Inferior parietal cortex (tissue), 1 donor: ENCODE measurements at regions not wholly inside any gene's neighbourhood (a gene's known extent, or its start where the extent isn't known, plus 50 kb on each side); places are given as distances from the start of the nearest gene placed in this dataset.

Experiments
- DNase-seq: peaks from one replicate; pipeline ENCODE4 v3.0.0-alpha.2; 2016; ENCODE audit errors: extremely low spot score

GRCh38 chr3:145522179-145522578 is 638.8 kb downstream of the PLOD2 start:
- no peak for DNase-seq

- no peak for DNase-seq
Measured at GRCh38 chr3:145522893-145523651, 637.9 kb downstream of the PLOD2 start.

- DNase-seq: no peak
Measured at GRCh38 chr3:145531548-145531947, 629.4 kb downstream of the PLOD2 start.

GRCh38 chr3:145533696-145534095 is 627.3 kb downstream of the PLOD2 start:
- DNase-seq: no peak

- no peak for DNase-seq
Measured at GRCh38 chr3:145536461-145536860, 624.5 kb downstream of the PLOD2 start.

GRCh38 chr3:145550522-145550921 is 610.5 kb downstream of the PLOD2 start:
- no peak for DNase-seq

GRCh38 chr3:145557405-145557804 is 603.6 kb downstream of the PLOD2 start:
- no peak for DNase-seq

- no peak for DNase-seq
Measured at GRCh38 chr3:145578471-145578870, 582.5 kb downstream of the PLOD2 start.

GRCh38 chr3:145581694-145582093 is 579.3 kb downstream of the PLOD2 start:
- DNase-seq: no peak

- DNase-seq: no peak
Measured at GRCh38 chr3:145604851-145605250, 556.1 kb downstream of the PLOD2 start.

- DNase-seq: peak; percentile 57
Measured at GRCh38 chr3:145620002-145620401, 541.0 kb downstream of the PLOD2 start.

- DNase-seq: no peak
Measured at GRCh38 chr3:145620486-145620885, 540.5 kb downstream of the PLOD2 start.

- DNase-seq: no peak
Measured at GRCh38 chr3:145623349-145623748, 537.6 kb downstream of the PLOD2 start.

GRCh38 chr3:145628211-145628610 is 532.8 kb downstream of the PLOD2 start:
- DNase-seq: no peak

GRCh38 chr3:145637105-145637504 is 523.9 kb downstream of the PLOD2 start:
- no peak for DNase-seq

- no peak for DNase-seq
Measured at GRCh38 chr3:145639003-145639606, 521.9 kb downstream of the PLOD2 start.

- DNase-seq: no peak
Measured at GRCh38 chr3:145639875-145640274, 521.1 kb downstream of the PLOD2 start.

GRCh38 chr3:145648396-145648795 is 512.6 kb downstream of the PLOD2 start:
- DNase-seq: no peak

GRCh38 chr3:145649368-145649887 is 511.6 kb downstream of the PLOD2 start:
- DNase-seq: no peak

- DNase-seq: no peak
Measured at GRCh38 chr3:145650170-145650569, 510.8 kb downstream of the PLOD2 start.

GRCh38 chr3:145671121-145671520 is 489.9 kb downstream of the PLOD2 start:
- DNase-seq: no peak

GRCh38 chr3:145673838-145674237 is 487.1 kb downstream of the PLOD2 start:
- no peak for DNase-seq

- DNase-seq: no peak
Measured at GRCh38 chr3:145678401-145678800, 482.6 kb downstream of the PLOD2 start.
